ENCODE measurements at regions not wholly inside any gene's neighbourhood (a gene's known extent, or its start where the extent isn't known, plus 50 kb on each side); places are given as distances from the start of the nearest gene placed in this dataset.

DNA sequence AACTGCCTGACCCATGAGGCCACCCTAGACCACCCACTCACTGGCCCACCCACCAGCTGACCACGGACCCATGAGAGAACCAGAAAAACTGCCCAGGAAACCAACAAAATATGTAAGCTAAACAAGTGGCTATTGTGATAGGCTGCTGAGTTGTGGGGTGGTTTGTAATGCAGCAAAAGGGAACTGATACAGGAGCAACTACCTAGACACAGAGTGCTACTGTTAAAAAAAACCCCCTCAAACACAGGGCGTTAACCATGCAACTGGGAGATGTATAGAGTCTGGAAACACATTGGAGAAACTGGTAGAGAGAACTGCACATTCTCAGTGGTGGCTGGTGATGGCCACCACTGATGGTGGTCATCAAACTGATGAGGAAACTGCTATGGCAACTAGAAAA is 206.3 kb upstream of the GYPC start:
- ATAC-seq (no peak), FAIRE-seq (no peak), DNase-seq (ENCODE audit: low spot score) (no peak)
- H3K27me3 ChIP-seq (ENCODE audit: control insufficient read depth in 1 of 2, insufficient read depth in 2 of 2, low read length in 2 of 2): no peaks in the 10 kb centered on the region
- TF ChIP-seq CCAR2 (optimal IDR thresholded peaks at IDR 0.05; ENCODE audit: low read depth, low read length) (no peak), SRY (CRISPR knock-in tag; IDR thresholded peaks at IDR 0.05) (no peak), ZNF430 (CRISPR knock-in tag; IDR thresholded peaks at IDR 0.05) (no peak), ZNF230 (CRISPR knock-in tag; IDR thresholded peaks at IDR 0.05) (no peak)
- no peaks in the 10 kb centered on the region for H3K9me3 ChIP-seq (ENCODE audit: low read length)
- BruUV-seq (replicated peaks): no TSS peak
- H2AFZ ChIP-seq (ENCODE audit: low read length): no peak overlapping the region
- H3K4me3 ChIP-seq (replicated peaks in 1 of 3; ENCODE audit: insufficient read depth in 1 of 3, low read depth in 2 of 3, low read length in 3 of 3): no peak overlapping the region
- no peaks in the 10 kb centered on the region for H4K20me1 ChIP-seq (ENCODE audit: insufficient read depth, low read length)
- WGBS (ENCODE audit: low lambda C conversion rate): 6% methylated on average over 2 of the region's 2 CpGs
- H3K36me3 ChIP-seq (replicated peaks in 1 of 2; ENCODE audit: control insufficient read depth in 1 of 2, insufficient read depth in 2 of 2, low read length in 2 of 2): no peaks in the 10 kb centered on the region
- POLR2A ChIA-PET: no interaction called here
- H3K4me1 ChIP-seq (ENCODE audit: insufficient read depth, low read length): no peaks in the 10 kb centered on the region
- in situ Hi-C loops (cut with HindIII; ENCODE audit: extremely low pct_ligation_motif_present, low pct_unique_long_range_greater_than_20kb) (no loop called here), intact Hi-C loops (cut with micrococcal nuclease; ENCODE audit: unreplicated experiment) (no loop called here)
- H3K4me2 ChIP-seq (ENCODE audit: low read depth, low read length): no peak overlapping the region
- CTCF ChIA-PET (ENCODE audit: low intra/inter-chr PET ratio, low total read pairs): no interaction called here
- no peak overlapping the region for H3K9ac ChIP-seq (ENCODE audit: insufficient read depth, low read depth, low read length)
- H3K79me2 ChIP-seq (ENCODE audit: insufficient read depth, low read length): no peaks in the 10 kb centered on the region
- H3K27ac ChIP-seq (ENCODE audit: extremely low read length, insufficient read depth, low read length): no peak overlapping the region

- no peaks in the 10 kb centered on the region for H3K4me1 ChIP-seq (ENCODE audit: insufficient read depth, low read length)
- in situ Hi-C loops (cut with HindIII; ENCODE audit: extremely low pct_ligation_motif_present, low pct_unique_long_range_greater_than_20kb): no loop called here
- 7% methylated on average over 8 of the region's 8 CpGs for WGBS (ENCODE audit: low lambda C conversion rate)
- H3K4me3 ChIP-seq (replicated peaks in 1 of 3; ENCODE audit: insufficient read depth in 1 of 3, low read depth in 2 of 3, low read length in 3 of 3): no peak overlapping the region
- no peaks in the 10 kb centered on the region for H3K27me3 ChIP-seq (ENCODE audit: control insufficient read depth in 1 of 2, insufficient read depth in 2 of 2, low read length in 2 of 2)
- CTCF ChIA-PET (ENCODE audit: low intra/inter-chr PET ratio, low total read pairs): no interaction called here
- no peaks in the 10 kb centered on the region for H4K20me1 ChIP-seq (ENCODE audit: insufficient read depth, low read length)
- H3K27ac ChIP-seq (ENCODE audit: extremely low read length, insufficient read depth, low read length): no peak overlapping the region
- H3K9me3 ChIP-seq (ENCODE audit: low read length): no peaks in the 10 kb centered on the region
- DNase-seq (ENCODE audit: low spot score) (no peak), FAIRE-seq (no peak), ATAC-seq (no peak)
- H3K4me2 ChIP-seq (ENCODE audit: low read depth, low read length): no peak overlapping the region
- POLR2A ChIA-PET: no interaction called here
- intact Hi-C loops (cut with micrococcal nuclease; ENCODE audit: unreplicated experiment): no loop called here
- BruUV-seq (replicated peaks): no TSS peak
- no peak overlapping the region for H2AFZ ChIP-seq (ENCODE audit: low read length)
- no peaks in the 10 kb centered on the region for H3K36me3 ChIP-seq (replicated peaks in 1 of 2; ENCODE audit: control insufficient read depth in 1 of 2, insufficient read depth in 2 of 2, low read length in 2 of 2)
- no peaks in the 10 kb centered on the region for H3K79me2 ChIP-seq (ENCODE audit: insufficient read depth, low read length)
- H3K9ac ChIP-seq (ENCODE audit: insufficient read depth, low read depth, low read length): no peak overlapping the region
- TF ChIP-seq HOXA5 (CRISPR knock-in tag; IDR thresholded peaks at IDR 0.05) (no peak), ZNF510 (CRISPR knock-in tag; IDR thresholded peaks at IDR 0.05; ENCODE audit: low read depth) (no peak), ZNF230 (CRISPR knock-in tag; IDR thresholded peaks at IDR 0.05) (no peak), EP300 (IDR thresholded peaks at IDR 0.05; ENCODE audit: low read depth in 2 of 2, low read length in 2 of 2) (no peak), EP300 (CRISPR knock-in tag; IDR thresholded peaks at IDR 0.05; ENCODE audit: borderline replicate concordance) (no peak), ZBTB37 (CRISPR knock-in tag; IDR thresholded peaks at IDR 0.05) (no peak)
- TF ChIP-seq, protein P1, sequence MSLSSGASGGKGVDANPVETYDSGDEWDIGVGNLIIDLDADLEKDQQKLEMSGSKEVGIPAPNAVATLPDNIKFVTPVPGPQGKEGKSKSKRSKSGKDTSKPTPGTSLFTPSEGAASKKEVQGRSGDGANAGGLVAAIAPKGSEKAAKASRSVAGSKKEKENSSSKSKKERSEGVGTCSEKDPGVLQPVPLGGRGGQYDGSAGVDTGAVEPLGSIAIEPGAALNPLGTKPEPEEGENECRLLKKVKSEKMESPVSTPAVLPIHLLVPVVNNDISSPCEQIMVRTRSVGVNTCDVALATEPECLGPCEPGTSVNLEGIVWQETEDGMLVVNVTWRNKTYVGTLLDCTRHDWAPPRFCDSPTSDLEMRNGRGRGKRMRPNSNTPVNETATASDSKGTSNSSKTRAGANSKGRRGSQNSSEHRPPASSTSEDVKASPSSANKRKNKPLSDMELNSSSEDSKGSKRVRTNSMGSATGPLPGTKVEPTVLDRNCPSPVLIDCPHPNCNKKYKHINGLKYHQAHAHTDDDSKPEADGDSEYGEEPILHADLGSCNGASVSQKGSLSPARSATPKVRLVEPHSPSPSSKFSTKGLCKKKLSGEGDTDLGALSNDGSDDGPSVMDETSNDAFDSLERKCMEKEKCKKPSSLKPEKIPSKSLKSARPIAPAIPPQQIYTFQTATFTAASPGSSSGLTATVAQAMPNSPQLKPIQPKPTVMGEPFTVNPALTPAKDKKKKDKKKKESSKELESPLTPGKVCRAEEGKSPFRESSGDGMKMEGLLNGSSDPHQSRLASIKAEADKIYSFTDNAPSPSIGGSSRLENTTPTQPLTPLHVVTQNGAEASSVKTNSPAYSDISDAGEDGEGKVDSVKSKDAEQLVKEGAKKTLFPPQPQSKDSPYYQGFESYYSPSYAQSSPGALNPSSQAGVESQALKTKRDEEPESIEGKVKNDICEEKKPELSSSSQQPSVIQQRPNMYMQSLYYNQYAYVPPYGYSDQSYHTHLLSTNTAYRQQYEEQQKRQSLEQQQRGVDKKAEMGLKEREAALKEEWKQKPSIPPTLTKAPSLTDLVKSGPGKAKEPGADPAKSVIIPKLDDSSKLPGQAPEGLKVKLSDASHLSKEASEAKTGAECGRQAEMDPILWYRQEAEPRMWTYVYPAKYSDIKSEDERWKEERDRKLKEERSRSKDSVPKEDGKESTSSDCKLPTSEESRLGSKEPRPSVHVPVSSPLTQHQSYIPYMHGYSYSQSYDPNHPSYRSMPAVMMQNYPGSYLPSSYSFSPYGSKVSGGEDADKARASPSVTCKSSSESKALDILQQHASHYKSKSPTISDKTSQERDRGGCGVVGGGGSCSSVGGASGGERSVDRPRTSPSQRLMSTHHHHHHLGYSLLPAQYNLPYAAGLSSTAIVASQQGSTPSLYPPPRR (CRISPR knock-in tag; IDR thresholded peaks at IDR 0.05; ENCODE audit: borderline replicate concordance): no peak
- TF ChIP-seq, protein P2, sequence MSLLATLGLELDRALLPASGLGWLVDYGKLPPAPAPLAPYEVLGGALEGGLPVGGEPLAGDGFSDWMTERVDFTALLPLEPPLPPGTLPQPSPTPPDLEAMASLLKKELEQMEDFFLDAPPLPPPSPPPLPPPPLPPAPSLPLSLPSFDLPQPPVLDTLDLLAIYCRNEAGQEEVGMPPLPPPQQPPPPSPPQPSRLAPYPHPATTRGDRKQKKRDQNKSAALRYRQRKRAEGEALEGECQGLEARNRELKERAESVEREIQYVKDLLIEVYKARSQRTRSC (CRISPR knock-in tag; IDR thresholded peaks at IDR 0.05; ENCODE audit: low read depth): no peak
Observed at GRCh38 chr2:126463892-126464674, 191.9 kb upstream of the GYPC start.

Measured in HepG2 (cell line).